GM10248 (cell line): ENCODE measurements at regions not wholly inside any gene's neighbourhood (a gene's known extent, or its start where the extent isn't known, plus 50 kb on each side); places are given as distances from the start of the nearest gene placed in this dataset.

ENCODE experiments used
- CTCF ChIA-PET: fragments of 300-600 bp; sonication (Branson Sonifier 250); formaldehyde crosslinking; extraction: SDS; loops from one replicate; lab custom pipeline; 2021; ENCODE audit warnings: antibody characterized with exemption; lab: Yijun Ruan, JAX
- POLR2A ChIA-PET: fragments of 350-650 bp; sonication (Branson Sonifier 250); formaldehyde crosslinking; extraction: SDS; loops from one replicate; lab custom pipeline; 2020; ENCODE audit warnings: antibody characterized with exemption; lab: Yijun Ruan, JAX
- DNase-seq: peaks from one replicate; pipeline ENCODE4 v3.0.0; 2012; ENCODE audit errors: extremely low spot score
- TF ChIP-seq, protein P1 (sequence below): IDR thresholded peaks from 2 replicates; pipeline ENCODE4 v1.5.1; 2012; ENCODE audit warnings: mild to moderate bottlenecking, low read depth; ENCODE audit errors: extremely low read depth, missing control alignments, control extremely low read depth

DNA sequence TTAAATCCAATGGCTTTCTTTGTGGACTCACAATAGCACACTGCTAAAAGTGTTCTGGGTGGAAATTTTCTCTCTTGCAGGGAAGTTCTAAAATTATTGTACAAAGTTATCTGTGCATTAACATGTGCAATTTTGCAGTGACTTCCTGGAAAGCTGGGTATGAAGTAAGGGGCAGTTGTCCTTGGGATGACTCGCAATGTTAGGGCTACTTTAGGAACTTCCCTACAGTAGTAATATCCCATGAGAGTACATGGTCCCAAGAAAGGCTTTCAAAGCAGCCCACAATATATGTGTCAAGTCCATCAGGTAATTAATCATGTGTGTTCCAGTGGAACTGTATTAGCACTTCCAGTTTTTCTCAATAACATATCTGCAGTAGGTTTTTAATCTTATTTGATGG is 201.0 kb upstream of the UBE2E2 start:
- DNase-seq, result no peak
- CTCF ChIA-PET, result interaction anchor here (0.8 to 1.2 kb wide), 3 partner anchors 9 to 41 kb away, joined by 3 read pairs; no protein-coding TSS in a partner anchor
- POLR2A ChIA-PET, result no interaction called here
- TF ChIP-seq, protein P1, sequence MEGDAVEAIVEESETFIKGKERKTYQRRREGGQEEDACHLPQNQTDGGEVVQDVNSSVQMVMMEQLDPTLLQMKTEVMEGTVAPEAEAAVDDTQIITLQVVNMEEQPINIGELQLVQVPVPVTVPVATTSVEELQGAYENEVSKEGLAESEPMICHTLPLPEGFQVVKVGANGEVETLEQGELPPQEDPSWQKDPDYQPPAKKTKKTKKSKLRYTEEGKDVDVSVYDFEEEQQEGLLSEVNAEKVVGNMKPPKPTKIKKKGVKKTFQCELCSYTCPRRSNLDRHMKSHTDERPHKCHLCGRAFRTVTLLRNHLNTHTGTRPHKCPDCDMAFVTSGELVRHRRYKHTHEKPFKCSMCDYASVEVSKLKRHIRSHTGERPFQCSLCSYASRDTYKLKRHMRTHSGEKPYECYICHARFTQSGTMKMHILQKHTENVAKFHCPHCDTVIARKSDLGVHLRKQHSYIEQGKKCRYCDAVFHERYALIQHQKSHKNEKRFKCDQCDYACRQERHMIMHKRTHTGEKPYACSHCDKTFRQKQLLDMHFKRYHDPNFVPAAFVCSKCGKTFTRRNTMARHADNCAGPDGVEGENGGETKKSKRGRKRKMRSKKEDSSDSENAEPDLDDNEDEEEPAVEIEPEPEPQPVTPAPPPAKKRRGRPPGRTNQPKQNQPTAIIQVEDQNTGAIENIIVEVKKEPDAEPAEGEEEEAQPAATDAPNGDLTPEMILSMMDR, result no peak

- POLR2A ChIA-PET, result no interaction called here
These were observed 200.0 kb upstream of the UBE2E2 start for GRCh38 chr3:23002836-23003732.

GRCh38 chr3:23003733-23004046 is 199.4 kb upstream of the UBE2E2 start:
- TF ChIP-seq, protein P1, result no peak
- no peak for DNase-seq
- ChIA-PET POLR2A (no interaction called here), CTCF (no interaction called here)

More at GRCh38 chr3:23002836-23003732, 200.0 kb upstream of the UBE2E2 start:
- TF ChIP-seq, protein P1, result no peak
- CTCF ChIA-PET, result no interaction called here
- no peak for DNase-seq

- POLR2A ChIA-PET, result no interaction called here
- CTCF ChIA-PET, result no interaction called here
- TF ChIP-seq, protein P1, result no peak
- DNase-seq, result no peak
These were observed 198.2 kb upstream of the UBE2E2 start for GRCh38 chr3:23004971-23005370.

GRCh38 chr3:23017801-23018200 is 185.3 kb upstream of the UBE2E2 start:
- TF ChIP-seq, protein P1, result no peak
- ChIA-PET POLR2A (interaction anchor here (0.7 kb wide), 1 partner anchor 29 kb away, joined by 3 read pairs; no protein-coding TSS in a partner anchor), CTCF (interaction anchor here (1.0 kb wide), 2 partner anchors 25 to 29 kb away, joined by 3 read pairs; no protein-coding TSS in a partner anchor)
- DNase-seq, result no peak

GRCh38 chr3:23019596-23020300 is 183.4 kb upstream of the UBE2E2 start:
- no peak for DNase-seq
- ChIA-PET POLR2A (no interaction called here), CTCF (interaction anchor here (0.9 to 1.1 kb wide), 3 partner anchors 9 to 59 kb away, joined by 3 read pairs; no protein-coding TSS in a partner anchor)
- TF ChIP-seq, protein P1, result no peak
